ENCODE measurements at regions not wholly inside any gene's neighbourhood (a gene's known extent, or its start where the extent isn't known, plus 50 kb on each side); places are given as distances from the start of the nearest gene placed in this dataset.

- no peaks in the 10 kb centered on the region for H3K27me3 ChIP-seq (ENCODE audit: insufficient read depth in 3 of 3, low read length in 2 of 3)
- no peak for TF ChIP-seq CTCF (IDR thresholded peaks at IDR 0.05)
- H3K4me3 ChIP-seq: no peak overlapping the region
- intact Hi-C loops (cut with DNase I): no loop called here
- 84 to 87% (median 86%) methylated on average over 5 of the region's 5 CpGs for WGBS, 3 donors
- H3K27ac ChIP-seq: no peak overlapping the region
- DNase-seq (no peak), ATAC-seq (no peak)
- no peaks in the 10 kb centered on the region for H3K9me3 ChIP-seq
- no peaks in the 10 kb centered on the region for H3K4me1 ChIP-seq
- no peaks in the 10 kb centered on the region for H3K36me3 ChIP-seq (ENCODE audit: insufficient read depth in 1 of 2, low read depth in 1 of 2)
Observed at GRCh38 chr15:98403169-98403568, 245.2 kb upstream of the IGF1R start.

- DNase-seq (no peak), ATAC-seq (no peak)
- no peak overlapping the region for H3K27ac ChIP-seq
- WGBS, 3 donors: 88 to 89% (median 89%) methylated on average over 13 of the region's 13 CpGs
- H3K9me3 ChIP-seq: no peaks in the 10 kb centered on the region
- intact Hi-C loops (cut with DNase I): no loop called here
- no peak for TF ChIP-seq CTCF (IDR thresholded peaks at IDR 0.05)
- H3K4me1 ChIP-seq: no peaks in the 10 kb centered on the region
- H3K27me3 ChIP-seq (ENCODE audit: insufficient read depth in 3 of 3, low read length in 2 of 3): no peaks in the 10 kb centered on the region
- no peaks in the 10 kb centered on the region for H3K36me3 ChIP-seq (ENCODE audit: insufficient read depth in 1 of 2, low read depth in 1 of 2)
- H3K4me3 ChIP-seq: no peak overlapping the region
Observed at GRCh38 chr15:98403569-98403968, 244.8 kb upstream of the IGF1R start.

- H3K4me3 ChIP-seq: no peak overlapping the region
- WGBS, 3 donors: 42 to 58% (median 56%) methylated on average over 2 of the region's 2 CpGs
- H3K4me1 ChIP-seq: no peaks in the 10 kb centered on the region
- no peak overlapping the region for H3K27ac ChIP-seq
- ATAC-seq: no peak
- no peaks in the 10 kb centered on the region for H3K27me3 ChIP-seq (ENCODE audit: insufficient read depth in 3 of 3, low read length in 2 of 3)
- intact Hi-C loops (cut with DNase I): no loop called here
- H3K9me3 ChIP-seq: no peaks in the 10 kb centered on the region
- no peak for DNase-seq
- no peak for TF ChIP-seq CTCF (IDR thresholded peaks at IDR 0.05)
- H3K36me3 ChIP-seq (ENCODE audit: insufficient read depth in 1 of 2, low read depth in 1 of 2): no peaks in the 10 kb centered on the region
Observed at GRCh38 chr15:98405013-98405412, 243.3 kb upstream of the IGF1R start.

- no peaks in the 10 kb centered on the region for H3K4me1 ChIP-seq
- TF ChIP-seq CTCF (IDR thresholded peaks at IDR 0.05): no peak
- DNase-seq (no peak), ATAC-seq (no peak)
- no peaks in the 10 kb centered on the region for H3K36me3 ChIP-seq (ENCODE audit: insufficient read depth in 1 of 2, low read depth in 1 of 2)
- H3K9me3 ChIP-seq: no peaks in the 10 kb centered on the region
- intact Hi-C loops (cut with DNase I): no loop called here
- H3K27ac ChIP-seq: no peak overlapping the region
- H3K27me3 ChIP-seq (ENCODE audit: insufficient read depth in 3 of 3, low read length in 2 of 3): no peaks in the 10 kb centered on the region
- WGBS, 3 donors: 89 to 93% (median 91%) methylated on average over 9 of the region's 9 CpGs
- no peak overlapping the region for H3K4me3 ChIP-seq
Observed at GRCh38 chr15:98408231-98408630, 240.1 kb upstream of the IGF1R start.

- ATAC-seq (no peak), DNase-seq (no peak)
- Histone ChIP-seq H3K36me3 (ENCODE audit: insufficient read depth in 1 of 2, low read depth in 1 of 2) (no peaks in the 10 kb centered on the region), H3K4me3 (no peak overlapping the region), H3K27me3 (ENCODE audit: insufficient read depth in 3 of 3, low read length in 2 of 3) (peaks cover 0 to 2% (median 0%) of the 10 kb centered on the region in 3 donors), H3K4me1 (no peaks in the 10 kb centered on the region), H3K27ac (no peak overlapping the region), H3K9me3 (no peaks in the 10 kb centered on the region)
- intact Hi-C loops (cut with DNase I): no loop called here
- 79 to 91% (median 90%) methylated on average over 2 of the region's 2 CpGs for WGBS, 3 donors
- no peak for TF ChIP-seq CTCF (IDR thresholded peaks at IDR 0.05)
Observed at GRCh38 chr15:98410328-98410727, 238.0 kb upstream of the IGF1R start.

Data from psoas muscle (tissue), 7 donors.